Lower lobe of right lung (tissue), 2 donors: ENCODE measurements at regions not wholly inside any gene's neighbourhood (a gene's known extent, or its start where the extent isn't known, plus 50 kb on each side); places are given as distances from the start of the nearest gene placed in this dataset.

Source experiments
- ATAC-seq, 2 donors: fragments of 200-7000 bp; cut with Tn5 transposase; one replicate each; pipeline ENCODE4 v1.9.1; 2020 to 2022; ENCODE audit warnings: mild to moderate bottlenecking in 2 of 2, moderate library complexity in 2 of 2
- DNase-seq: peaks from one replicate; pipeline ENCODE4 v3.0.0-alpha.2; 2020
- H3K27ac ChIP-seq: fragments of 200-600 bp; one replicate; pipeline ENCODE4 v1.8.0; 2022
- H3K27me3 ChIP-seq: fragments of 200-600 bp; one replicate; pipeline ENCODE4 v1.8.0; 2022; ENCODE audit warnings: low read depth
- H3K36me3 ChIP-seq: fragments of 200-600 bp; one replicate; pipeline ENCODE4 v1.8.0; 2022; ENCODE audit warnings: mild to moderate bottlenecking
- H3K4me1 ChIP-seq: fragments of 200-600 bp; one replicate; pipeline ENCODE4 v1.8.0; 2022
- H3K4me3 ChIP-seq: fragments of 200-600 bp; one replicate; pipeline ENCODE4 v1.8.0; 2022; ENCODE audit warnings: mild to moderate bottlenecking
- H3K9me3 ChIP-seq: fragments of 200-600 bp; one replicate; pipeline ENCODE4 v1.8.0; 2022
- CTCF ChIP-seq: fragments of 200-600 bp; IDR thresholded peaks from one replicate; pipeline ENCODE4 v1.8.0; 2022; ENCODE audit warnings: antibody characterized with exemption, mild to moderate bottlenecking
- intact Hi-C: fragments of 100-400 bp; cut with DNase I; formaldehyde crosslinking; loops from one replicate; pipeline ENCODE4 v1.11.0; 2022
- donor health status: DM: no; HTN: yes; CAD: no; lungs with severe emphysema.

- Histone ChIP-seq H3K27me3 (no peaks in the 10 kb centered on the region), H3K9me3 (peaks cover 6% of the 10 kb centered on the region), H3K4me1 (no peaks in the 10 kb centered on the region), H3K27ac (no peak overlapping the region), H3K4me3 (no peak overlapping the region), H3K36me3 (no peaks in the 10 kb centered on the region)
- intact Hi-C loops: no loop called here
- no peak for TF ChIP-seq CTCF
- DNase-seq (no peak), ATAC-seq (no peak)
These were observed 911.7 kb upstream of the NDST4 start for GRCh38 chr4:116024954-116025708.

DNA sequence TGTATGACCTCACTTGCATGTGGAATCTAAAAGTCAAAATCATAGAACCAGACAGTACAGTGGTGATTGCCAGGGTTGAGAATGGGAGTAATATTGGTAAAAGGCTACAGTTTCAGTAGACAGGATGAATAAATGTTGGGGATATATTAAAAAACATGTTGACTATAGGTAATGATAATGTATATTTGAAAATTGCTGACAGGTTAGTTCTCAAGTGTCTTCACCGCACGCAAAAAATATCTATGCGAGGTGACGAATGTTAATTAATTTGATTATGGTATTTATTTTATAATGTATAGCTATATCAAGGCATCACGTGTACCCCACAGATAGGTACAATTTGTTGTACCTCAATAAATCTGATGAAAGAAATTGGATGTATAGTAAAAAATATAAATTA is 909.6 kb upstream of the NDST4 start:
- Histone ChIP-seq H3K27me3 (no peaks in the 10 kb centered on the region), H3K27ac (no peak overlapping the region), H3K9me3 (peaks cover 17% of the 10 kb centered on the region), H3K4me3 (no peak overlapping the region), H3K4me1 (no peaks in the 10 kb centered on the region), H3K36me3 (no peaks in the 10 kb centered on the region)
- TF ChIP-seq CTCF: no peak
- no peak for DNase-seq
- no peak for ATAC-seq
- intact Hi-C loops: no loop called here

DNA sequence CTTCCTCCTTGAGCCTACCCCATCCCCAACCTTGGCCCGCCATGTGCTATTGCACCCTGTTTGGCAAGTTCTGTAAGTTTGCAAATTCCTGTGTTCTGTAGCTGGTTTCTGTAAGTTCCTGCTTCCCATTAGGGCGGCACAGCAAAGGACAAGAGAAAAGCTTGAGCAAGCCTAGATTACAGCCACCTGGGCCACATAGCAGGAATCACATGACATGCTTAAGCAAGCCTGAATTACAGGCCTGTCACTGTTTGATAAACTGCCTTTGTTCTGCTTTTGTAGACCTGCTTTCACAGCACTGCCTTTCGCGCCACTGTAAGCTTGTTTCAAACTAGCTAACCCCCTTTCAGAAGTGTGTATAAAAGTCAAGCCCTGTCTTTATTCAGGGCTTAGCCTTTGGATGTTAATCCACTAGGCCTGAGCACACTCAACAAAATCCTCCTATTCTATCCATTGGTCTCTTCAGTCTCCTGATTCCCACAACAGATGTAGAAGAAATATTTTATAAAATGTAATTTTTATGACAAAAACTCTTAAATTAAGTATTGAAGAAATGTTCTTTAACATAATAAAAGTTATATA is 906.8 kb upstream of the NDST4 start:
- Histone ChIP-seq H3K36me3 (no peaks in the 10 kb centered on the region), H3K4me3 (no peak overlapping the region), H3K27me3 (no peaks in the 10 kb centered on the region), H3K9me3 (peaks cover 37% of the 10 kb centered on the region), H3K4me1 (no peaks in the 10 kb centered on the region), H3K27ac (no peak overlapping the region)
- intact Hi-C loops: no loop called here
- no peak for TF ChIP-seq CTCF
- ATAC-seq: no peak
- no peak for DNase-seq

GRCh38 chr4:116018831-116019230 is 905.4 kb upstream of the NDST4 start:
- Histone ChIP-seq H3K9me3 (peaks cover 51% of the 10 kb centered on the region), H3K4me1 (no peaks in the 10 kb centered on the region), H3K4me3 (no peak overlapping the region), H3K36me3 (no peaks in the 10 kb centered on the region), H3K27ac (no peak overlapping the region), H3K27me3 (no peaks in the 10 kb centered on the region)
- peak in 1 of 2 donors; percentile 35 for ATAC-seq
- no peak for TF ChIP-seq CTCF
- intact Hi-C loops: no loop called here
- no peak for DNase-seq

- no peaks in the 10 kb centered on the region for H3K36me3 ChIP-seq
- no peak overlapping the region for H3K4me3 ChIP-seq
- H3K27ac ChIP-seq: no peak overlapping the region
- no peaks in the 10 kb centered on the region for H3K4me1 ChIP-seq
- no peak for TF ChIP-seq CTCF
- ATAC-seq (no peak), DNase-seq (peak; percentile 44)
- peaks cover 52% of the 10 kb centered on the region for H3K9me3 ChIP-seq
- H3K27me3 ChIP-seq: no peaks in the 10 kb centered on the region
- intact Hi-C loops: no loop called here
These were observed 902.8 kb upstream of the NDST4 start for GRCh38 chr4:116016201-116016600.
